ENCODE measurements at regions not wholly inside any gene's neighbourhood (a gene's known extent, or its start where the extent isn't known, plus 50 kb on each side); places are given as distances from the start of the nearest gene placed in this dataset.

DNA sequence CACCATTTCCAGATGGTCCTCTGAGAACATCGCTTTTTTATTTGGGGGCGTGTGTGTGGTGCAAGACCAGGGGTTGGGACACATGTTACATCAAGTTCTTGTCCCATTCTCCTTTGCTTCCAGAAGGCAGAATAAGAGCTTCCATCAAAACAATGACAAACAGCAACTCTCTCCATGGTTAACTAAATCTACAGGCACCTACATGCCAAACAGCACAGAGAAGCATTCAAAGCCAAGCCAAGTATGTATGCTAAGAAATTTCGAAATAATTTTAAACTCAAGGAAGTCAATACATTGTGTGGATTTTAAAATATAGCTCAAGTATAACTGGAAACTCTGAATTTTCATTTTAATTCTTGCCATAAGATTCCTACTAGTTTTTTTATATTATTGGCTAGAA is 105.6 kb downstream of the SEC61B start:
- intact Hi-C loops (cut with micrococcal nuclease; ENCODE audit: unreplicated experiment), result no loop called here
- no peak for DNase-seq (ENCODE audit: low spot score)
- ChIA-PET POLR2A (ENCODE audit: low non-redundant PET) (no interaction called here), CTCF (no interaction called here)
- H3K27ac ChIP-seq (ENCODE audit: low read depth, low read length, poor library complexity, severe bottlenecking), result no peak overlapping the region
- no peaks in the 10 kb centered on the region for H3K9me3 ChIP-seq (ENCODE audit: low read depth, low read length, poor library complexity, severe bottlenecking)
- H3K27me3 ChIP-seq (replicated peaks; ENCODE audit: insufficient read depth, low read depth, low read length, poor library complexity), result no peaks in the 10 kb centered on the region
- no peak overlapping the region for H3K4me3 ChIP-seq (ENCODE audit: low read depth, low read length, poor library complexity, severe bottlenecking)
- no TSS peak for BruUV-seq (replicated peaks)
- H3K4me1 ChIP-seq (ENCODE audit: insufficient read depth, low read length, poor library complexity, severe bottlenecking), result no peaks in the 10 kb centered on the region
- no peak for TF ChIP-seq EZH2 (IDR thresholded peaks at IDR 0.05; ENCODE audit: borderline replicate concordance, low read depth, low read length, poor library complexity, severe bottlenecking)
- TF ChIP-seq, protein P1, sequence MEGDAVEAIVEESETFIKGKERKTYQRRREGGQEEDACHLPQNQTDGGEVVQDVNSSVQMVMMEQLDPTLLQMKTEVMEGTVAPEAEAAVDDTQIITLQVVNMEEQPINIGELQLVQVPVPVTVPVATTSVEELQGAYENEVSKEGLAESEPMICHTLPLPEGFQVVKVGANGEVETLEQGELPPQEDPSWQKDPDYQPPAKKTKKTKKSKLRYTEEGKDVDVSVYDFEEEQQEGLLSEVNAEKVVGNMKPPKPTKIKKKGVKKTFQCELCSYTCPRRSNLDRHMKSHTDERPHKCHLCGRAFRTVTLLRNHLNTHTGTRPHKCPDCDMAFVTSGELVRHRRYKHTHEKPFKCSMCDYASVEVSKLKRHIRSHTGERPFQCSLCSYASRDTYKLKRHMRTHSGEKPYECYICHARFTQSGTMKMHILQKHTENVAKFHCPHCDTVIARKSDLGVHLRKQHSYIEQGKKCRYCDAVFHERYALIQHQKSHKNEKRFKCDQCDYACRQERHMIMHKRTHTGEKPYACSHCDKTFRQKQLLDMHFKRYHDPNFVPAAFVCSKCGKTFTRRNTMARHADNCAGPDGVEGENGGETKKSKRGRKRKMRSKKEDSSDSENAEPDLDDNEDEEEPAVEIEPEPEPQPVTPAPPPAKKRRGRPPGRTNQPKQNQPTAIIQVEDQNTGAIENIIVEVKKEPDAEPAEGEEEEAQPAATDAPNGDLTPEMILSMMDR (conservative IDR thresholded peaks at IDR 0.05; ENCODE audit: low read depth, low read length), result no peak
- no peaks in the 10 kb centered on the region for H3K36me3 ChIP-seq (ENCODE audit: insufficient read depth, low read length, poor library complexity, severe bottlenecking)

DNA sequence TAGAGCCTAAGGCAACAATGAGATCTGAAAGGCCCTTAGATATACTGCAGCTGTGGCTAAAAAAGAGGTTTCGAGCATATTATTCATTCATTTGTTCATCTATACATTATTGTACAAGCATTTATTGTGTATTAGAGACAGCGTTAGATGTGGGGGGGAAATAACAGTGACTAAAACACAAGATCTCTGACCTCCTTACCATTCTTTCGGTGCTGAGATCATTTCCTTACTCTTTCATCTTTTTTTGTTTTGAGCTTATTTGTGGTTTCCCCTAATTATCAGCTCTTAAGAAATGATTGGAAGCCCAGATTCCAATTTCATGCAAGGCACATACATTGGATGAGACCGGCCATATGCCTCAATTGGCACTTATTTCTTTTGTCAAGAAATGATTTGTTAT is 113.2 kb downstream of the SEC61B start:
- ChIA-PET POLR2A (ENCODE audit: low non-redundant PET) (interaction anchor here (0.6 kb wide), 1 partner anchor 686 kb away, joined by 5 read pairs; no protein-coding TSS in a partner anchor), CTCF (no interaction called here)
- Histone ChIP-seq H3K4me1 (ENCODE audit: insufficient read depth, low read length, poor library complexity, severe bottlenecking) (peaks cover 21% of the 10 kb centered on the region), H3K9me3 (ENCODE audit: low read depth, low read length, poor library complexity, severe bottlenecking) (no peaks in the 10 kb centered on the region), H3K36me3 (ENCODE audit: insufficient read depth, low read length, poor library complexity, severe bottlenecking) (no peaks in the 10 kb centered on the region), H3K27ac (ENCODE audit: low read depth, low read length, poor library complexity, severe bottlenecking) (no peak overlapping the region), H3K27me3 (replicated peaks; ENCODE audit: insufficient read depth, low read depth, low read length, poor library complexity) (no peaks in the 10 kb centered on the region), H3K4me3 (ENCODE audit: low read depth, low read length, poor library complexity, severe bottlenecking) (no peak overlapping the region)
- TF ChIP-seq, protein P1 (conservative IDR thresholded peaks at IDR 0.05; ENCODE audit: low read depth, low read length), result no peak
- no peak for TF ChIP-seq EZH2 (IDR thresholded peaks at IDR 0.05; ENCODE audit: borderline replicate concordance, low read depth, low read length, poor library complexity, severe bottlenecking)
- no TSS peak for BruUV-seq (replicated peaks)
- DNase-seq (ENCODE audit: low spot score), result peak; percentile 86
- intact Hi-C loops (cut with micrococcal nuclease; ENCODE audit: unreplicated experiment), result no loop called here

DNA sequence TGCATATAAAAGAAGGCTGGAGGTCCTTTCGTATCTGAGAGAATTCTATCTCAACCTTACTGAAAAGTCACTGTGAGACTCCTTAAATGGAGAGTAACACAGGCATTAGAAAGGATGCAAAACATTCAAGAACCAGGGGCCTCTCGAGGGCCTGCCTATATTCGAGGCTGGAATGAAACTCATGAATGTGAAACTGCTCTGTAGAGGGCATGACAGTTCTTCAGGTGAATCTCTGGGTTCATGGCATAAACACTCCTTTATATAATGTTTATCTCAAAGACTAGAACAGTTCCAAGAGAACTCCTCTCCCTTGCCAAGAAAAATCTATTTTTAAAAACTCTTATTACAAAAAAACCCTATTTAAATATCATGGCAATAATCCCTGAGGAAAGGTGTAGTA is 113.9 kb downstream of the SEC61B start:
- Histone ChIP-seq H3K27me3 (replicated peaks; ENCODE audit: insufficient read depth, low read depth, low read length, poor library complexity) (no peaks in the 10 kb centered on the region), H3K9me3 (ENCODE audit: low read depth, low read length, poor library complexity, severe bottlenecking) (no peaks in the 10 kb centered on the region), H3K4me3 (ENCODE audit: low read depth, low read length, poor library complexity, severe bottlenecking) (no peak overlapping the region), H3K36me3 (ENCODE audit: insufficient read depth, low read length, poor library complexity, severe bottlenecking) (no peaks in the 10 kb centered on the region), H3K27ac (ENCODE audit: low read depth, low read length, poor library complexity, severe bottlenecking) (no peak overlapping the region), H3K4me1 (ENCODE audit: insufficient read depth, low read length, poor library complexity, severe bottlenecking) (peaks cover 21% of the 10 kb centered on the region)
- DNase-seq (ENCODE audit: low spot score), result peak; percentile 30
- ChIA-PET CTCF (no interaction called here), POLR2A (ENCODE audit: low non-redundant PET) (no interaction called here)
- no peak for TF ChIP-seq EZH2 (IDR thresholded peaks at IDR 0.05; ENCODE audit: borderline replicate concordance, low read depth, low read length, poor library complexity, severe bottlenecking)
- TF ChIP-seq, protein P1 (conservative IDR thresholded peaks at IDR 0.05; ENCODE audit: low read depth, low read length), result no peak
- no TSS peak for BruUV-seq (replicated peaks)
- intact Hi-C loops (cut with micrococcal nuclease; ENCODE audit: unreplicated experiment), result no loop called here

All from A673 (cell line).